Endothelial cell of umbilical vein (primary cell): ENCODE measurements at regions not wholly inside any gene's neighbourhood (a gene's known extent, or its start where the extent isn't known, plus 50 kb on each side); places are given as distances from the start of the nearest gene placed in this dataset.

Source experiments
- CTCF ChIP-seq, 2 donors: IDR thresholded peaks; 1 replicate in 1 of 2; 2 replicates in 1 of 2; pipeline ENCODE4 v1.5.1; 2011; ENCODE audit warnings: low read length in 2 of 2, mild to moderate bottlenecking in 2 of 2, moderate library complexity in 2 of 2, control low read depth in 1 of 2, inconsistent platforms in 1 of 2, low read depth in 1 of 2; ENCODE audit not compliant: insufficient read depth in 1 of 2; ENCODE audit errors: extremely low read depth in 1 of 2
- EZH2 ChIP-seq: IDR thresholded peaks from 2 replicates; pipeline ENCODE4 v1.6.1; 2012; ENCODE audit warnings: borderline replicate concordance, low read depth, mild to moderate bottlenecking, moderate library complexity, low read length, inconsistent platforms; ENCODE audit not compliant: severe bottlenecking
- GATA2 ChIP-seq: IDR thresholded peaks from 2 replicates; pipeline ENCODE4 v1.7.0; 2011; ENCODE audit warnings: low read depth, mild to moderate bottlenecking, moderate library complexity, mixed read lengths, low read length; ENCODE audit not compliant: insufficient read length, insufficient read depth
- JUN ChIP-seq: IDR thresholded peaks from 2 replicates; pipeline ENCODE4 v1.6.1; 2011; ENCODE audit warnings: borderline replicate concordance, low read depth; ENCODE audit not compliant: insufficient read length, insufficient read depth
- MAX ChIP-seq: IDR thresholded peaks from 2 replicates; pipeline ENCODE4 v1.6.1; 2011; ENCODE audit not compliant: insufficient read depth, insufficient read length
- MYC ChIP-seq: IDR thresholded peaks from one replicate; pipeline ENCODE4 v1.6.1; 2011; ENCODE audit warnings: mild to moderate bottlenecking, low read depth, low read length
- POLR2A ChIP-seq: IDR thresholded peaks from 2 replicates; pipeline ENCODE4 v1.6.1; 2012; ENCODE audit warnings: low read depth, mild to moderate bottlenecking, control low read depth, low read length
- POLR2AphosphoS5 ChIP-seq: IDR thresholded peaks from 2 replicates; pipeline ENCODE4 v1.6.1; 2012; ENCODE audit warnings: low read depth, mild to moderate bottlenecking, control low read depth, low read length, moderate library complexity; ENCODE audit not compliant: insufficient read depth

- TF ChIP-seq EZH2 (no peak), CTCF (IDR thresholded peaks at IDR 0.05; ENCODE audit: extremely low read depth in 1 of 2, insufficient read depth in 1 of 2, low read depth in 1 of 2, low read length in 2 of 2) (no peak), MAX (no peak), POLR2A (no peak), JUN (no peak), GATA2 (no peak), MYC (no peak), POLR2AphosphoS5 (no peak)
These were observed 136.7 kb downstream of the MATN1 start for GRCh38 chr1:30586671-30587070.
